Type B pancreatic cell (in vitro differentiated cells): ENCODE measurements at regions not wholly inside any gene's neighbourhood (a gene's known extent, or its start where the extent isn't known, plus 50 kb on each side); places are given as distances from the start of the nearest gene placed in this dataset.

Source experiments
- DNase-seq: peaks from one replicate; pipeline ENCODE4 v3.0.0; 2021; ENCODE audit warnings: mixed read lengths; ENCODE audit not compliant: unreplicated experiment; ENCODE audit errors: extremely low spot score
- H3K27ac Mint-ChIP-seq: 2 replicates; pipeline ENCODE4 v1.8.0; 2021; ENCODE audit warnings: mild to moderate bottlenecking, mixed read lengths
- H3K27me3 Mint-ChIP-seq: 2 replicates; pipeline ENCODE4 v1.8.0; 2021; ENCODE audit warnings: mixed read lengths
- H3K36me3 Mint-ChIP-seq: 2 replicates; pipeline ENCODE4 v1.8.0; 2021; ENCODE audit warnings: mixed read lengths
- H3K4me1 Mint-ChIP-seq: one replicate; pipeline ENCODE4 v1.8.0; 2021; ENCODE audit warnings: mixed read lengths; ENCODE audit not compliant: unreplicated experiment
- H3K4me3 Mint-ChIP-seq: 2 replicates; pipeline ENCODE4 v1.8.0; 2021; ENCODE audit warnings: mild to moderate bottlenecking, mixed read lengths
- H3K9me3 Mint-ChIP-seq: 2 replicates; pipeline ENCODE4 v1.8.0; 2021; ENCODE audit warnings: mixed read lengths
- TF ChIP-seq, protein P1 (sequence below): fragments of 200-600 bp; sonication (generic); conservative IDR thresholded peaks from 2 replicates; pipeline ENCODE4 v1.5.0; 2021; ENCODE audit warnings: antibody characterized with exemption, mild to moderate bottlenecking

DNA sequence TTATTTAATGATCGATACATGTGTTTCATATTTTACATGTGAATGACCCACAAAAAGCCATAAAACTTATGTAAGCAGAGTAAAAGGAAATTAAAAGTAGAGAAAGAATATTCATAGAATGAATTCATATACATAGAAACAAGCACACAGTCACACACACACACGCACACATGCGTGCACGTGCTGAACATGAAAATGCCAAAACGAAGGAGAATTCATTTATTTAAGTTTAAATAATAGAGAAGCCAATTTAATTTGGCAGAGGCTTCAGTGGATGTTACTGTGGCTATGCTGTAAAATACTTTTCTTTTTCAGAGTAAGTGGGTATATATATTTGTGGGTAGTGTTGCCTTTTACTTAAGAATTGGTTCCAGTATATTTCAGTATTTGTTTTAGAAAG, 145.0 kb upstream of the C21orf91 start:
- H3K36me3 Mint-ChIP-seq = no peaks in the 10 kb centered on the region
- no peak overlapping the region for H3K4me3 Mint-ChIP-seq
- DNase-seq = no peak
- no peaks in the 10 kb centered on the region for H3K9me3 Mint-ChIP-seq
- no peak overlapping the region for H3K27ac Mint-ChIP-seq
- TF ChIP-seq, protein P1, sequence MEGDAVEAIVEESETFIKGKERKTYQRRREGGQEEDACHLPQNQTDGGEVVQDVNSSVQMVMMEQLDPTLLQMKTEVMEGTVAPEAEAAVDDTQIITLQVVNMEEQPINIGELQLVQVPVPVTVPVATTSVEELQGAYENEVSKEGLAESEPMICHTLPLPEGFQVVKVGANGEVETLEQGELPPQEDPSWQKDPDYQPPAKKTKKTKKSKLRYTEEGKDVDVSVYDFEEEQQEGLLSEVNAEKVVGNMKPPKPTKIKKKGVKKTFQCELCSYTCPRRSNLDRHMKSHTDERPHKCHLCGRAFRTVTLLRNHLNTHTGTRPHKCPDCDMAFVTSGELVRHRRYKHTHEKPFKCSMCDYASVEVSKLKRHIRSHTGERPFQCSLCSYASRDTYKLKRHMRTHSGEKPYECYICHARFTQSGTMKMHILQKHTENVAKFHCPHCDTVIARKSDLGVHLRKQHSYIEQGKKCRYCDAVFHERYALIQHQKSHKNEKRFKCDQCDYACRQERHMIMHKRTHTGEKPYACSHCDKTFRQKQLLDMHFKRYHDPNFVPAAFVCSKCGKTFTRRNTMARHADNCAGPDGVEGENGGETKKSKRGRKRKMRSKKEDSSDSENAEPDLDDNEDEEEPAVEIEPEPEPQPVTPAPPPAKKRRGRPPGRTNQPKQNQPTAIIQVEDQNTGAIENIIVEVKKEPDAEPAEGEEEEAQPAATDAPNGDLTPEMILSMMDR = no peak
- no peaks in the 10 kb centered on the region for H3K27me3 Mint-ChIP-seq
- H3K4me1 Mint-ChIP-seq = peaks cover 8% of the 10 kb centered on the region

GRCh38 chr21:17950591-17950990, 131.4 kb upstream of the C21orf91 start:
- TF ChIP-seq, protein P1 = no peak
- Mint-ChIP-seq H3K4me3 (no peak overlapping the region), H3K36me3 (no peaks in the 10 kb centered on the region), H3K9me3 (no peaks in the 10 kb centered on the region), H3K27me3 (no peaks in the 10 kb centered on the region), H3K27ac (no peak overlapping the region), H3K4me1 (no peaks in the 10 kb centered on the region)
- DNase-seq = no peak

DNA sequence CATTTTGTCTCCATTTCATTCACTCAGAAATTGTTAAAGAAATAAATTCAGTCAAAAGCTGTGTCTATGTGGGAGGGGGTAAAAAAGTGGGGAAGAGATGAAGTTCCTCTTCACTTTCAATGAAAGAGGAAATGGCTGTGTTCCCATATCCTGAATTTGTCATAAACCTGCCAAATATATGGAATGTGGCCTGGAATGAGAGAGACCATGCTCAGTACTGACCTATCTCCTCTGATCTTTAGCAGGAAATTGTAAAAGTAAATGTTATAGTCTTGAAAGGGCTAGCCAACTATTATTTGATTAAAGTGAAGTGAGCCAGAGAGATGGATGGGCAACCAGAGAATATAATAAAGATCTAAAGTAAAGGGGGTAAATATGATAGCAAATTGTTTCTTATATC, 130.3 kb upstream of the C21orf91 start:
- TF ChIP-seq, protein P1 = no peak
- Mint-ChIP-seq H3K27ac (no peak overlapping the region), H3K9me3 (no peaks in the 10 kb centered on the region), H3K36me3 (no peaks in the 10 kb centered on the region), H3K27me3 (no peaks in the 10 kb centered on the region), H3K4me1 (no peaks in the 10 kb centered on the region), H3K4me3 (no peak overlapping the region)
- DNase-seq = no peak

DNA sequence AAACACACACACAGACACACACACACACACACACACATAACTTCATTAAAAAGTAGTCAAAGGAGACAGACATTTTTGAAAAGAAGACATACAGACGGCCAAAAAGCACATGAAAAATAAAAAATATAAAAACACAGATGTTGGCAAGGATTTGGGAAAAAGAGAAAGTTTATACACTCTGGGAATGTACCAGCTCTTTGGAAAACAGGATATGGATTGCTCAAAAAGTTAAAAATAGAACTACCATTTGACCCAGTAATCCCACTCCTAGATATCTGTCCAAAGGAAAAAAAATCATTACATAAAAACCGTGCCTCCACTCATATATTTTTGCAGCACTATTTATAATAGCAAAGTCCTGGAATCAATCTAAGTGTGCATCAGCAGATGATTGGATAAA, 128.4 kb upstream of the C21orf91 start:
- H3K4me3 Mint-ChIP-seq = no peak overlapping the region
- DNase-seq = no peak
- H3K27ac Mint-ChIP-seq = no peak overlapping the region
- H3K27me3 Mint-ChIP-seq = no peaks in the 10 kb centered on the region
- H3K4me1 Mint-ChIP-seq = no peaks in the 10 kb centered on the region
- no peaks in the 10 kb centered on the region for H3K36me3 Mint-ChIP-seq
- TF ChIP-seq, protein P1 = no peak
- H3K9me3 Mint-ChIP-seq = no peaks in the 10 kb centered on the region

GRCh38 chr21:17931080-17931479, 111.9 kb upstream of the C21orf91 start:
- Mint-ChIP-seq H3K36me3 (no peaks in the 10 kb centered on the region), H3K4me3 (no peak overlapping the region), H3K27ac (no peak overlapping the region), H3K27me3 (peaks cover 3% of the 10 kb centered on the region), H3K9me3 (peaks cover 5% of the 10 kb centered on the region), H3K4me1 (no peaks in the 10 kb centered on the region)
- no peak for DNase-seq
- TF ChIP-seq, protein P1 = peak; percentile 61

GRCh38 chr21:17930093-17930492, 110.9 kb upstream of the C21orf91 start:
- no peak for DNase-seq
- no peak overlapping the region for H3K4me3 Mint-ChIP-seq
- H3K9me3 Mint-ChIP-seq = peaks cover 5% of the 10 kb centered on the region
- H3K27ac Mint-ChIP-seq = no peak overlapping the region
- H3K36me3 Mint-ChIP-seq = no peaks in the 10 kb centered on the region
- TF ChIP-seq, protein P1 = no peak
- peaks cover 3% of the 10 kb centered on the region for H3K4me1 Mint-ChIP-seq
- peaks cover 3% of the 10 kb centered on the region for H3K27me3 Mint-ChIP-seq
